ENCODE measurements at regions not wholly inside any gene's neighbourhood (a gene's known extent, or its start where the extent isn't known, plus 50 kb on each side); places are given as distances from the start of the nearest gene placed in this dataset.
"Not testable (repeated sequence)": the region's sequence is repeated elsewhere in the genome, so short reads cannot be mapped to it uniquely, and the experiment has no call there.

- no peak for DNase-seq (ENCODE audit: low read depth)
These were observed 163.5 kb upstream of the MXRA5 start for GRCh38 chrX:3509934-3510333.

- no peak for DNase-seq (ENCODE audit: low read depth)
These were observed 158.5 kb upstream of the MXRA5 start for GRCh38 chrX:3504916-3505315.

- DNase-seq (ENCODE audit: low read depth): no peak
These were observed 155.5 kb upstream of the MXRA5 start for GRCh38 chrX:3501833-3502535.

DNA sequence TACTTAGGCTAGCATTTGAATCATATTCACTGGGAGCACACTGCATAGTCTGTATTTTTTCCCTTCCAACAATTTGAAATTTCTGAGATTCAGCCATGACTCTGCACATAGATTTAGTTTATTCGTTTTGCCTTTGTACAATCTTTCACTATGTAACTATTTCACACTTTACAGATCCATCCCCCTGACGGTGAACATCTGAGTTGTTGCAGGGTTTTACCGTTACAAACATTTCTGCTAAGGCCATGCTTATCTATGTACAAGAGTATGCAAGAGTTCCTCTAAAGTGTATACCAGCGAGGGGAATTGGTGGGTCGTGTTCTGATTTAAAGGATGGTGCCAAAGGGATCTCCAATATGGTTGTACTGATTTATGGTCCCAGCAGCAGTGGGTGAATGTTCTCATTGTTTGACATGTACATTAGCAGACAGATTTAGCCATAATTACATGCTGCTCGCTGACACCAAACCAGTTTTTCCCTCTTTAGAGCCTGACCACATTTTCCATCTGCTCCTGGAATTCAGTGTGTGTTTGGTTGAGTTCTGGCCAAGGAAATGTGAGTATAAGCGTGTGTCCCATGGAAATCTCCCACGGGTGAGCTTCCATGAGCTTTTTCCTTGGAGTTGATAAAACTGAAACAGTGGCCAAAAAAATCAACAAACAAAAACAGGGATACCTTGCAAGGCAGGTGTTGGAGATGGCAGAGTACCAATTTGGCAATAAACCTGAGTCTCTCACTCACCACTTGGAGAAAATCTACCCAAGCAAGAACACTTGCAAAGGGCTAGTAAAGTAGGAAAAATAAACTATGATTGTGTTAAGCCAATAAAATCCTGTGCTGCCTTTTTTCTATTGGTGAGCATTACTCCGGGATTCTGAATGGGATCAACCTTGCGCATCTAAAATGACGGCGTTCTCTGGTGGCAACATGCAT, 149.7 kb upstream of the MXRA5 start:
- not testable (repeated sequence) for DNase-seq (ENCODE audit: low read depth)

- no peak for DNase-seq (ENCODE audit: low read depth)
These were observed 147.2 kb upstream of the MXRA5 start for GRCh38 chrX:3493605-3494004.

DNA sequence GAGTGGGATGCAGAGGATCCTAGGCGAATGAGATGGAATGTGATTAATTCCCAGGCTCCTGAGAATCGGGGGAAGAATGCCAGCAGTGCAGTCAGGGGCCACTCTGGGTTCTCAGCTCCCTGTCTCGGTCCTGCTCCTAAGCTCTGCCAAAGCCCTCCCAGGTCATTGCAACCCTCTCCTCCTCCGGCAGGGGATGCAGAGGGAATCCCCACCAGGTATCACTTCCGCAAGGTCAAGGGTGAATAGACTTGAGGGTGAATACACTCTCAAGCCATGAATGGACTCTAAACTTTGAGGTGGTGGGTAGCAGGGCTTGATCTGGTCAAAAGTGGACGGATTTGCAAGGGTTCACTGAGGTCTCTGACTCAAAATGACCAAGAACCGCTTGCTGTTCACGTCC, 139.3 kb upstream of the MXRA5 start:
- DNase-seq (ENCODE audit: low read depth): no peak

GRCh38 chrX:3479026-3479425, 132.6 kb upstream of the MXRA5 start:
- DNase-seq (ENCODE audit: low read depth): no peak

- DNase-seq (ENCODE audit: low read depth): no peak
These were observed 130.5 kb upstream of the MXRA5 start for GRCh38 chrX:3476973-3477372.

GRCh38 chrX:3470211-3470679, 123.8 kb upstream of the MXRA5 start:
- not testable (repeated sequence) for DNase-seq (ENCODE audit: low read depth)

- DNase-seq (ENCODE audit: low read depth): no peak
These were observed 121.6 kb upstream of the MXRA5 start for GRCh38 chrX:3468031-3468430.

DNA sequence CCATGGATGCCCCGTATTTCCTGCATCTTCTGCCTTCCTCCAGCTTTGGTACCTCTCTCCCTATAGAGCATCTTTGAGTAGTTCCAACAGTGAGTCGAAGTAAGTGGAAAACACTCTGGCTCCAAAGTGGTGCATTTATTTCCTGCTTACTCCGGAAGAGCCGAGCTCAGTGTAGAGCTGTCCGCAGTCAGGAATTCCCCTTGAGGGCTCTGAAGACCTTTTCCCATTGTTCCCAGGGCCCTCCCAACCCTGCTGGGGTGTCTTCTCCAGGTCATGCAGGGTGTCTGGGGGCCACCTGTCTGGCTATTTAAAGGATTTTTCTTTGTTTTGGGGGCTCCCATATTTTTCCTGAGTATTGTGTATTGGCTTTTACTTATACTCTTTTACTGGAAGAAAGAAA, 118.6 kb upstream of the MXRA5 start:
- no peak for DNase-seq (ENCODE audit: low read depth)

GRCh38 chrX:3462166-3462508, 115.7 kb upstream of the MXRA5 start:
- no peak for DNase-seq (ENCODE audit: low read depth)

- DNase-seq (ENCODE audit: low read depth): peak; percentile 59
These were observed 115.1 kb upstream of the MXRA5 start for GRCh38 chrX:3461397-3462165.

- no peak for DNase-seq (ENCODE audit: low read depth)
These were observed 109.3 kb upstream of the MXRA5 start for GRCh38 chrX:3455796-3456195.

DNA sequence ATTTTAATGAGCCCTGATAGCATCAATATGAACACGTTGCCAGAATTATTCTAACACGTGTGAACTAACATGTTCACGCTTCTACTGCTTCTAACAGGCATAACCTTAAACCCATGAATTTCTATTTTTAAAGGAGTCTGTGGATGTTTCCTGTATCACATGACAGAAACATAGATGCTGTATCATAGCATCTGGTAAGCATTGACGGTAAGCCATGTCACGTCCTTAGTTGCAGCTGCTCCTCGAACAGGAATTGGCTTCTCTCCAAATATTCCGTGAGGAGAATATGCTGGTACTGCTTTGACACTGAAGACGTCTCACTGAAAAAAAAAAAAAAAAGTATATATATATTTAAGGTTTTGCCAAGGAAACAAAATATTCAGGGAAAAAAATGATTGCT, 105.1 kb upstream of the MXRA5 start:
- no peak for DNase-seq (ENCODE audit: low read depth)

GRCh38 chrX:3450881-3451570, 104.6 kb upstream of the MXRA5 start:
- DNase-seq (ENCODE audit: low read depth): peak; percentile 61

DNA sequence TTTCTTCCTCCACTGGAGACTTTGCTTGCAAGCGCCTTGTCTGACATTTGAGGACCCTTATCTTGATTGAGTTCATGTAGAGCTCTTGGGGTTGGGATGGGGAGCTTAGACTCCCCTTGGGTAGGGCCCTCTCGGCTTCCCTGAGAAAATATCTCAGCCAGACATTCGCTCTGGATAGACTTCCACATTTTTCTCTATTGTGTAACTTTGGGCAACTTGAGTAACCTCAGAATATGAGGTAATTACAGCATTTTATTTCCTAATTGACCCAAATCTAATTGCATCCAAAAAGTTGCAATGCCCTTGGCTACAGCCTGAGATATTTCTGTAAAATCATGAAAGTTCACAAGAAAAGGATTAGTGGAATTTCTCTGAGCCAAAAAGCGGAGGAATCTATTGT, 102.8 kb upstream of the MXRA5 start:
- DNase-seq (ENCODE audit: low read depth): peak; percentile 31

- DNase-seq (ENCODE audit: low read depth): no peak
These were observed 102.1 kb upstream of the MXRA5 start for GRCh38 chrX:3448563-3448962.

DNA sequence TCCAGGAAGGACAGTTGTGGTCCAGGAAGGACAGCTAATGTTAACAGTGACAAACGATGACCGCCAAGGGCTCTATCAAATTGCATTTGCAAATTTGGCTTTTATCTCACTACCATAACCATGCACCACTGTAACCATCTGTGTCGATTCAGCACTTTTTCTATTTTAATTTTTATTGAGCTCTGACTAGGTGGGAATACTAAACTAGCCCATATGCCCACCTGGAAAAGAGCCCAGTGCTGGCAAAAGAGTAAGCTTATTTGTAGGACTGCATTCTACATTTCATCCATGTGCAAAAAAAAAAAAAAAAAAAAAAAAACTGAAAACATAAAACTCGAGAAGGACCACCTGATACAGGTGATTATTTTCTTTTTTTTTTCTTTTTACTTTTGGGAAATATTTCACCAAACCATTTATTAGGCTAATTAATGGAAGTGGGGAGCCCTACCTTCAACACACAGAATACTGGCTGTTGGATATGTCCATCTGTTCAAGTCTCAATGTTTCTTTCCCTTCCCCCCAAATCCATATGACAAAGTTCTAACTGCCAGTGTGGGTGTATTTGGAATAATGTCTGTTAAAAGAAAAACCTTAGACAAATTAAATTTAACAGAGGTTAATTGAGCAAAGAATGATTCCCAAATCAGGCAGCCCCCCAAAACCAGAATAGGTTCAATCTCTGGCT, 99.5 kb upstream of the MXRA5 start:
- DNase-seq (ENCODE audit: low read depth): no peak

DNA sequence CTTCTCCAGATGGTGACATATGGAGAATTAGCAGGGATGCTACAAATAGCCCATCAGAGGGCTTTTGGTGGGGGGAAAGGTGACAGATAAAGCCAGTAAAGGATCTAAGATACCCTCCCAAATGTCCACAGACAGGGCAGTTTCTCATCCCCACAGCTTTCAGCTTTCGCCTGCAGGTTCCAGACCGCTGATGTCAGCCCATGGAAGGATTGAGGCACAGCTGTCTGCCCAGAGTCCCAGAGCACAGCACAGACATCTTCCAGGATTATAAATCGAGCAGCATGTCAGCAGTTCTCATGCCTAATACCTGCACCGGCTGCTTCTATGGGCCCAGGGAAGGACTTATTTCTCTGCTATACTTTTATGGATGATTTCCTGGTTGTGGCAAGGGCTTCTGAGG, 96.7 kb upstream of the MXRA5 start:
- no peak for DNase-seq (ENCODE audit: low read depth)

DNA sequence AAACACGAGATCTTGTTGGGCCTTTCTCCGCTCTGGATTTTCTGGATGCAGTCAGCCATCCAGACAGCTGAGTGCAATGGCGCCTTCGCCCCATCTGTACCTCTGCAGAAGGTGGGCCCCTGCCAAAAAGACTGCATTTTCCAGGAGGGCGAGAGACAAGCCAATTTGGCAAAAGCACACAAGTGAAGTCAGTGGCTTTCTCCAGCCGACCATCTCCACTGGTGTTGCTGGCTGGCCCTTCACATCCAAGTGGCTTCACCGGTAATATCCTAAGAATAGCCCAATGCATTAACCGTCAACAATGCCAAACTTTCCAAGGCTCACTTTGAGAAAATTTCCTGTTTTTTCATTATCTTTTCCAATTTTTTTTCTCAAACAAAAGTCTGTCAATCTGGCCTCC, 96.2 kb upstream of the MXRA5 start:
- DNase-seq (ENCODE audit: low read depth): no peak
